Neural cell (in vitro differentiated cells): ENCODE measurements at regions not wholly inside any gene's neighbourhood (a gene's known extent, or its start where the extent isn't known, plus 50 kb on each side); places are given as distances from the start of the nearest gene placed in this dataset.

ENCODE experiments used
- H2AFZ ChIP-seq: fragments of 200-600, 300-800 bp; sonication (generic), shearing (Covaris generic); 2 replicates; pipeline ENCODE4 v1.6.0; 2014; ENCODE audit warnings: low read depth, mild to moderate bottlenecking, antibody characterized with exemption, low read length, moderate library complexity
- H3F3A ChIP-seq: fragments of 200-600 bp; shearing (Covaris generic); 2 replicates; pipeline ENCODE4 v1.6.1; 2016; ENCODE audit warnings: mild to moderate bottlenecking, moderate library complexity, mixed read lengths, antibody characterized with exemption, low read length; ENCODE audit not compliant: insufficient read depth, poor library complexity, severe bottlenecking
- H3K27ac ChIP-seq: fragments of 200-600, 300-800 bp; sonication (generic), shearing (Covaris generic); 2 replicates; pipeline ENCODE4 v1.5.1; 2014; ENCODE audit warnings: mild to moderate bottlenecking, low read length, moderate library complexity
- H3K27me3 ChIP-seq: fragments of 300-800, 200-600 bp; sonication (generic), shearing (Covaris generic); 2 replicates; pipeline ENCODE4 v1.6.0; 2014; ENCODE audit warnings: mild to moderate bottlenecking, low read depth, low read length, moderate library complexity; ENCODE audit not compliant: insufficient read depth
- H3K36me3 ChIP-seq: fragments of 300-800, 200-600 bp; sonication (generic), shearing (Covaris generic); 2 replicates; pipeline ENCODE4 v1.5.1; 2014; ENCODE audit warnings: mild to moderate bottlenecking, antibody characterized with exemption, low read length, moderate library complexity; ENCODE audit not compliant: insufficient read depth
- H3K4me2 ChIP-seq: fragments of 300-800, 200-600 bp; sonication (generic), shearing (Covaris generic); 2 replicates; pipeline ENCODE4 v1.6.0; 2014; ENCODE audit warnings: mild to moderate bottlenecking, low read length
- H3K4me3 ChIP-seq: fragments of 300-800, 200-600 bp; sonication (generic), shearing (Covaris generic); 2 replicates; pipeline ENCODE4 v1.5.1; 2014; ENCODE audit warnings: mild to moderate bottlenecking, low read length, moderate library complexity
- H3K79me2 ChIP-seq: fragments of 200-600 bp; shearing (Covaris generic); replicated peaks from 2 replicates; pipeline ENCODE4 v1.6.0; 2014; ENCODE audit warnings: mild to moderate bottlenecking, low read length, moderate library complexity; ENCODE audit not compliant: insufficient read depth
- H3K9ac ChIP-seq: fragments of 300-800, 200-600 bp; sonication (generic), shearing (Covaris generic); 2 replicates; pipeline ENCODE4 v1.6.1; 2016; ENCODE audit warnings: mild to moderate bottlenecking, low read length, mixed read lengths
- H3K9me2 ChIP-seq: fragments of 200-600 bp; shearing (Covaris generic); 2 replicates; pipeline ENCODE4 v1.6.1; 2016; ENCODE audit warnings: mild to moderate bottlenecking, low read length, mixed read lengths; ENCODE audit not compliant: insufficient read depth
- H3K9me3 ChIP-seq: fragments of 200-600, 300-800 bp; sonication (generic), shearing (Covaris generic); 2 replicates; pipeline ENCODE4 v1.6.1; 2016; ENCODE audit warnings: mild to moderate bottlenecking, mixed run types, low read length, moderate library complexity, mixed read lengths
- H4K20me1 ChIP-seq: fragments of 200-600 bp; shearing (Covaris generic); 2 replicates; pipeline ENCODE4 v1.6.1; 2016; ENCODE audit warnings: mild to moderate bottlenecking, mixed run types; ENCODE audit not compliant: insufficient read depth
- EP300 ChIP-seq: fragments of 450-650 bp; conservative IDR thresholded peaks from 2 replicates; pipeline ENCODE4 v1.6.1; 2014; ENCODE audit warnings: antibody characterized with exemption, mild to moderate bottlenecking, moderate library complexity; ENCODE audit not compliant: poor library complexity, severe bottlenecking
- EZH2 ChIP-seq: fragments of 200-600, 300-800 bp; shearing (Covaris generic), sonication (generic); IDR thresholded peaks from 2 replicates; pipeline ENCODE4 v1.6.1; 2014; ENCODE audit warnings: antibody characterized with exemption, low read length, borderline replicate concordance, mild to moderate bottlenecking; ENCODE audit not compliant: insufficient read depth, poor library complexity, severe bottlenecking
- MXI1 ChIP-seq: fragments of 450-650 bp; conservative IDR thresholded peaks from 2 replicates; pipeline ENCODE4 v1.6.1; 2014; ENCODE audit warnings: antibody characterized with exemption, mild to moderate bottlenecking; ENCODE audit not compliant: poor library complexity, severe bottlenecking
- POLR2AphosphoS5 ChIP-seq: IDR thresholded peaks from 2 replicates; pipeline ENCODE4 v1.6.1; 2012
- RAD21 ChIP-seq: fragments of 450-650 bp; conservative IDR thresholded peaks from 2 replicates; pipeline ENCODE4 v1.6.1; 2014; ENCODE audit warnings: antibody characterized with exemption, mild to moderate bottlenecking, moderate library complexity
- SMC3 ChIP-seq: fragments of 450-650 bp; conservative IDR thresholded peaks from 2 replicates; pipeline ENCODE4 v1.6.1; 2014; ENCODE audit warnings: antibody characterized with exemption, mild to moderate bottlenecking, moderate library complexity; ENCODE audit not compliant: poor library complexity
- TAF1 ChIP-seq: IDR thresholded peaks from 2 replicates; pipeline ENCODE4 v1.6.1; 2012; ENCODE audit warnings: low read depth
- TF ChIP-seq, protein P1 (sequence below): IDR thresholded peaks from 2 replicates; pipeline ENCODE4 v1.6.1; 2012; ENCODE audit warnings: borderline replicate concordance
- TF ChIP-seq, protein P2 (sequence below): fragments of 450-650 bp; IDR thresholded peaks from 2 replicates; pipeline ENCODE4 v1.5.1; 2014; ENCODE audit warnings: antibody characterized with exemption, mild to moderate bottlenecking, moderate library complexity; ENCODE audit not compliant: poor library complexity, severe bottlenecking

DNA sequence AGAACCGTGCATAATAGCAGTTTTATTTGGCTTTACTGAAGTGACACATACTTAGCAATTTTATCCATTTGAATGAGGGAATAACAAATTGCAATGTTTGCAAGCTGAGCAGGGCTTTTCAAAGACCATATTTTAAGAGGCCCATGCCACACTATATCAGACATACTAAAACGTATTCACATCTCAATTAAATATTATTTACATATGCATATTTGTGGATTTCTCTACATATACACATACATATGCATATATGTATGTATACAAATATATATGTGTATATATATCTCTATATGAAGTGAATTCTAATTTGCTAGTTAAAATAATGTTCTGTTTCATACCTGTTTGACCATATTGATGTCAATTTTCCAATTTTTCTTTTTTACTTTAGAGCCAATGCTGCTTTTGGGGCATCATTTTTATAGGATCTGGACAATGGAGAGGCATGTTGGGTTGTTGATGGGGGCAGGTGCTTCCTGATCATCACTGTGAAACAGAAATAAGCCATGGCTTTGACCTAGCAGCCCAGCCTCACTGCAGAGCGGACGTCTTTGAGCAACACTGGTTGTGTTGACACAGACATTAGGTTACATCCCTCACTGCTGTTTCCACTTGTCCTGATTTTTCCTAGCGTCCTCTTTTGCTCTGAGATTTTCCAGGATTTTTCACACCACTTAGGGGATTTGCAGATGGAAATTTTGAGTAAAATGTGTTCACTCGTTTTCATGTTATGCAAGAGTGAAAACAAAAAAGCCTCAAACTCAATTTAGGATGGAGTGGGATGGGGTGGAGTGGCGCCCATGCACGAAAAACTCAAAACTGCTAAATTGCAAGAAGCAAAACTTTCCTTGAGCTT, 56.9 kb downstream of the RDH14 start:
- H3K36me3 ChIP-seq = no peaks in the 10 kb centered on the region
- no peak overlapping the region for H3K4me3 ChIP-seq
- no peaks in the 10 kb centered on the region for H3K9me3 ChIP-seq
- H3K9me2 ChIP-seq = no peaks in the 10 kb centered on the region
- TF ChIP-seq, protein P1, sequence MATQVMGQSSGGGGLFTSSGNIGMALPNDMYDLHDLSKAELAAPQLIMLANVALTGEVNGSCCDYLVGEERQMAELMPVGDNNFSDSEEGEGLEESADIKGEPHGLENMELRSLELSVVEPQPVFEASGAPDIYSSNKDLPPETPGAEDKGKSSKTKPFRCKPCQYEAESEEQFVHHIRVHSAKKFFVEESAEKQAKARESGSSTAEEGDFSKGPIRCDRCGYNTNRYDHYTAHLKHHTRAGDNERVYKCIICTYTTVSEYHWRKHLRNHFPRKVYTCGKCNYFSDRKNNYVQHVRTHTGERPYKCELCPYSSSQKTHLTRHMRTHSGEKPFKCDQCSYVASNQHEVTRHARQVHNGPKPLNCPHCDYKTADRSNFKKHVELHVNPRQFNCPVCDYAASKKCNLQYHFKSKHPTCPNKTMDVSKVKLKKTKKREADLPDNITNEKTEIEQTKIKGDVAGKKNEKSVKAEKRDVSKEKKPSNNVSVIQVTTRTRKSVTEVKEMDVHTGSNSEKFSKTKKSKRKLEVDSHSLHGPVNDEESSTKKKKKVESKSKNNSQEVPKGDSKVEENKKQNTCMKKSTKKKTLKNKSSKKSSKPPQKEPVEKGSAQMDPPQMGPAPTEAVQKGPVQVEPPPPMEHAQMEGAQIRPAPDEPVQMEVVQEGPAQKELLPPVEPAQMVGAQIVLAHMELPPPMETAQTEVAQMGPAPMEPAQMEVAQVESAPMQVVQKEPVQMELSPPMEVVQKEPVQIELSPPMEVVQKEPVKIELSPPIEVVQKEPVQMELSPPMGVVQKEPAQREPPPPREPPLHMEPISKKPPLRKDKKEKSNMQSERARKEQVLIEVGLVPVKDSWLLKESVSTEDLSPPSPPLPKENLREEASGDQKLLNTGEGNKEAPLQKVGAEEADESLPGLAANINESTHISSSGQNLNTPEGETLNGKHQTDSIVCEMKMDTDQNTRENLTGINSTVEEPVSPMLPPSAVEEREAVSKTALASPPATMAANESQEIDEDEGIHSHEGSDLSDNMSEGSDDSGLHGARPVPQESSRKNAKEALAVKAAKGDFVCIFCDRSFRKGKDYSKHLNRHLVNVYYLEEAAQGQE = no peak
- TF ChIP-seq SMC3 (no peak), EZH2 (no peak), EP300 (no peak), RAD21 (no peak)
- H2AFZ ChIP-seq = no peak overlapping the region
- no peaks in the 10 kb centered on the region for H4K20me1 ChIP-seq
- H3K9ac ChIP-seq = no peak overlapping the region
- H3K79me2 ChIP-seq = no peaks in the 10 kb centered on the region
- H3K27me3 ChIP-seq = no peaks in the 10 kb centered on the region
- H3K4me2 ChIP-seq = no peak overlapping the region
- no peak overlapping the region for H3K27ac ChIP-seq
- no peaks in the 10 kb centered on the region for H3F3A ChIP-seq

DNA sequence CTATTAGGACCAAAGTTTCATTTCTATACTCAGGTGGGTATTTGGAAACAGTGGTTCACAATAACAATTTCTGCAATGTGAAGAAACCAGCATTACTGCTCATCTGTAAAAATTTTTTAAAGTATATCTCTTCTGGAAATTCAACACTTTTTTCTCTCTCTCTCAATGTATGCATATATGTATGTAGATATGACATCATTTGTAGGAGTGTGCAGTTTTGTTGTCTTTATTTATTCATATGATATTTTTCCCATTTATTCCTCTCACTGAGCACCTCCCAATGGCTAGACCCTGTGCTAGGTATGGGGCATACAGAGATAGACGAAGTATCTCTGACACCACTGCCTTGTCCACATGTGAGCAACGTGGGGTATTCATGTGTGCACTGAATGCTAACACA, 58.3 kb downstream of the RDH14 start:
- no peaks in the 10 kb centered on the region for H3K9me2 ChIP-seq
- no peaks in the 10 kb centered on the region for H3K9me3 ChIP-seq
- H3F3A ChIP-seq = no peaks in the 10 kb centered on the region
- no peak overlapping the region for H3K27ac ChIP-seq
- H3K4me3 ChIP-seq = no peak overlapping the region
- H3K36me3 ChIP-seq = no peaks in the 10 kb centered on the region
- no peak overlapping the region for H3K4me2 ChIP-seq
- no peaks in the 10 kb centered on the region for H4K20me1 ChIP-seq
- no peaks in the 10 kb centered on the region for H3K79me2 ChIP-seq
- H3K9ac ChIP-seq = no peak overlapping the region
- no peak for TF ChIP-seq SMC3
- TF ChIP-seq POLR2AphosphoS5 = no peak
- TF ChIP-seq EP300 = no peak
- TF ChIP-seq RAD21 = no peak
- TF ChIP-seq, protein P2, sequence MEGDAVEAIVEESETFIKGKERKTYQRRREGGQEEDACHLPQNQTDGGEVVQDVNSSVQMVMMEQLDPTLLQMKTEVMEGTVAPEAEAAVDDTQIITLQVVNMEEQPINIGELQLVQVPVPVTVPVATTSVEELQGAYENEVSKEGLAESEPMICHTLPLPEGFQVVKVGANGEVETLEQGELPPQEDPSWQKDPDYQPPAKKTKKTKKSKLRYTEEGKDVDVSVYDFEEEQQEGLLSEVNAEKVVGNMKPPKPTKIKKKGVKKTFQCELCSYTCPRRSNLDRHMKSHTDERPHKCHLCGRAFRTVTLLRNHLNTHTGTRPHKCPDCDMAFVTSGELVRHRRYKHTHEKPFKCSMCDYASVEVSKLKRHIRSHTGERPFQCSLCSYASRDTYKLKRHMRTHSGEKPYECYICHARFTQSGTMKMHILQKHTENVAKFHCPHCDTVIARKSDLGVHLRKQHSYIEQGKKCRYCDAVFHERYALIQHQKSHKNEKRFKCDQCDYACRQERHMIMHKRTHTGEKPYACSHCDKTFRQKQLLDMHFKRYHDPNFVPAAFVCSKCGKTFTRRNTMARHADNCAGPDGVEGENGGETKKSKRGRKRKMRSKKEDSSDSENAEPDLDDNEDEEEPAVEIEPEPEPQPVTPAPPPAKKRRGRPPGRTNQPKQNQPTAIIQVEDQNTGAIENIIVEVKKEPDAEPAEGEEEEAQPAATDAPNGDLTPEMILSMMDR = no peak
- TF ChIP-seq, protein P1 = no peak
- TF ChIP-seq MXI1 = no peak
- TF ChIP-seq TAF1 = no peak
- no peak for TF ChIP-seq EZH2
- no peaks in the 10 kb centered on the region for H3K27me3 ChIP-seq
- H2AFZ ChIP-seq = no peak overlapping the region
